AG04449 (cell line): ENCODE measurements at regions not wholly inside any gene's neighbourhood (a gene's known extent, or its start where the extent isn't known, plus 50 kb on each side); places are given as distances from the start of the nearest gene placed in this dataset.

Experiments used
- CTCF ChIA-PET: fragments of 350-600 bp; formaldehyde crosslinking; extraction: SDS; loops from one replicate; lab custom pipeline; 2021; ENCODE audit warnings: antibody characterized with exemption; lab: Yijun Ruan, JAX
- POLR2A ChIA-PET: fragments of 400-600, 350-600 bp; formaldehyde crosslinking; extraction: SDS; loops from one replicate; lab custom pipeline; 2020; ENCODE audit warnings: antibody characterized with exemption, inconsistent platforms; lab: Yijun Ruan, JAX
- DNase-seq: peaks from one replicate; pipeline ENCODE4 v3.0.0-alpha.2; 2010; ENCODE audit warnings: low read depth, low spot score
- H3K4me3 ChIP-seq: 2 replicates; pipeline ENCODE4 v1.5.1; 2011; ENCODE audit warnings: low read depth, mild to moderate bottlenecking, control low read depth, low read length
- TF ChIP-seq, protein P1 (sequence below): IDR thresholded peaks from one replicate; pipeline ENCODE4 v1.5.1; 2011; ENCODE audit warnings: mild to moderate bottlenecking, moderate library complexity, low read length, control low read depth, inconsistent platforms; ENCODE audit not compliant: insufficient read depth; ENCODE audit errors: missing control alignments

DNA sequence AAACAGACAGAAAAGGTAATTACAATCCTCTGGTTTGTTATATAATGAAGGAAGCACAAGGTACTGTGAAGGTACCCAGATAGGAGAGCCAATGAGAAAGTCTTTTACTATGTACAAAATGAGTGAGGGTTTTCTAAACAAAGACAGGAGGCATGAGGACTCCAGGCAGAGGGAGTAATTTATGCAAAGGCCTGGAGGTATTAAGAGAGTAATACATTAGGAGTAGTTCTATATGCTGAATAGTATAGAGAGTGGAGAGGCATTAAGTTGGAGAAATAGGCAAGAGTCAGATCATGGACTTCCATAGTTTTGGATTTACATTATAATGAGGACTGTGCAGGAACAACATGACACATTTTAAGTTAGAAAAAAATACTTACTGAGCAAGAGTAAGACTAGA lies 216.0 kb downstream of the SCG2 start:
- ChIA-PET POLR2A (no interaction called here), CTCF (no interaction called here)
- DNase-seq, result no peak
- no peak overlapping the region for H3K4me3 ChIP-seq
- TF ChIP-seq, protein P1, sequence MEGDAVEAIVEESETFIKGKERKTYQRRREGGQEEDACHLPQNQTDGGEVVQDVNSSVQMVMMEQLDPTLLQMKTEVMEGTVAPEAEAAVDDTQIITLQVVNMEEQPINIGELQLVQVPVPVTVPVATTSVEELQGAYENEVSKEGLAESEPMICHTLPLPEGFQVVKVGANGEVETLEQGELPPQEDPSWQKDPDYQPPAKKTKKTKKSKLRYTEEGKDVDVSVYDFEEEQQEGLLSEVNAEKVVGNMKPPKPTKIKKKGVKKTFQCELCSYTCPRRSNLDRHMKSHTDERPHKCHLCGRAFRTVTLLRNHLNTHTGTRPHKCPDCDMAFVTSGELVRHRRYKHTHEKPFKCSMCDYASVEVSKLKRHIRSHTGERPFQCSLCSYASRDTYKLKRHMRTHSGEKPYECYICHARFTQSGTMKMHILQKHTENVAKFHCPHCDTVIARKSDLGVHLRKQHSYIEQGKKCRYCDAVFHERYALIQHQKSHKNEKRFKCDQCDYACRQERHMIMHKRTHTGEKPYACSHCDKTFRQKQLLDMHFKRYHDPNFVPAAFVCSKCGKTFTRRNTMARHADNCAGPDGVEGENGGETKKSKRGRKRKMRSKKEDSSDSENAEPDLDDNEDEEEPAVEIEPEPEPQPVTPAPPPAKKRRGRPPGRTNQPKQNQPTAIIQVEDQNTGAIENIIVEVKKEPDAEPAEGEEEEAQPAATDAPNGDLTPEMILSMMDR, result no peak

DNA sequence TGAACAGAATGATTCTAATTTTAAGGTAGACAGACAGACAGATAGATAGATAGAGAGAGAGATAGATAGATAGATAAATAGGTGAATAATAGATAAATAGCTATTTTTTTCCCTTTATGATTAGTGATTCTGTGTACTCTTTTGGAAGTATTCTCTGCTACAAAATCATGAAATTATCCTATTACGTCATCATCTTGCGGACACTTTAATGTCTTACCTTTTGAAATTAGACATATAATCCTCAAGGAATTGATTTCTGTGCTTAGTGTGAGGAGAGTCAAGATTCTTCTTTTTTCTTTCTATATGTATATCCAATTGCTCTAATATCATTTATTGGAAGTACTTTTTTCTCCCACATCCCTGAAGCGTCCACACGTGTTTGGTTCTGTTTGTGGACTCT lies 215.2 kb downstream of the SCG2 start:
- H3K4me3 ChIP-seq, result no peak overlapping the region
- ChIA-PET POLR2A (no interaction called here), CTCF (no interaction called here)
- no peak for DNase-seq
- TF ChIP-seq, protein P1, result no peak

DNA sequence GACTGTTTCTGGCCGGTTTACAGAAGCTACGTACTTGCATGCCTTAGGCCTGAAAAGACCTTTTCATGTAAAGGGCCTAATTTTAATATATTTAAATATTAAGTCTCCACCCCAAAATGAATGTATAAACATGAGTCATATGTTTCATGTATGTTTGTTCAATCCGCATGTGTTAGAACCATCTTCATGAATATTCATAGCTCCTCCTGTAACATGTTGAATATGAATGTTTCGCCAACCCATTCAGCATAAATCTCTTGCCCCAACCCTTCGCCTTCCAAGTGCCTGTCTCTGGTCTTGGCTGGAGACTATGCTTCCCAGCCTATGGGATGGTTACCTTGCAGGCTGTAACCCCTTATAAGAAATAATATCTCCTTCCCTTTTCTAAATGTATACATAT lies 212.5 kb downstream of the SCG2 start:
- CTCF ChIA-PET, result no interaction called here

DNA sequence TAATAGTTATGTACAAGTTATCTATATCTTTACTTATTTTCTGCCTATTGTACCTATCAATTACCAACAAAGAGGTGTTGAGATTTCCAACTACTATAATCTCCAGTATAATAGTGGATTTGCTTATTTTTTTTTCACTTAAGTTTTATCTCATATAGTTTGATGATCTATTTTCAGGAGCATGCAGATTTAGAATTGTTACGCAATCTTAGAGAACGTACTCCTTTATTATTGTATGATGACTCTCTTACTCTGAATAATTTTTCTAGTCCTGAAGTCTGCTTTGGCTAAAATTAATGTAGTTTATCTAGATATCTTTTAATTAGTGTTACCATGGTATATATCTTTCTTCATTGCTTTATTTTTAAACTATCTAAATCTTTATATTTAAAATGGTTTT lies 205.2 kb downstream of the SCG2 start:
- TF ChIP-seq, protein P1, result no peak
- CTCF ChIA-PET, result no interaction called here

More for the DNA sequence above, 212.5 kb downstream of the SCG2 start:
- no peak for DNase-seq
- TF ChIP-seq, protein P1, result no peak
- H3K4me3 ChIP-seq, result no peak overlapping the region
- POLR2A ChIA-PET, result no interaction called here

DNA sequence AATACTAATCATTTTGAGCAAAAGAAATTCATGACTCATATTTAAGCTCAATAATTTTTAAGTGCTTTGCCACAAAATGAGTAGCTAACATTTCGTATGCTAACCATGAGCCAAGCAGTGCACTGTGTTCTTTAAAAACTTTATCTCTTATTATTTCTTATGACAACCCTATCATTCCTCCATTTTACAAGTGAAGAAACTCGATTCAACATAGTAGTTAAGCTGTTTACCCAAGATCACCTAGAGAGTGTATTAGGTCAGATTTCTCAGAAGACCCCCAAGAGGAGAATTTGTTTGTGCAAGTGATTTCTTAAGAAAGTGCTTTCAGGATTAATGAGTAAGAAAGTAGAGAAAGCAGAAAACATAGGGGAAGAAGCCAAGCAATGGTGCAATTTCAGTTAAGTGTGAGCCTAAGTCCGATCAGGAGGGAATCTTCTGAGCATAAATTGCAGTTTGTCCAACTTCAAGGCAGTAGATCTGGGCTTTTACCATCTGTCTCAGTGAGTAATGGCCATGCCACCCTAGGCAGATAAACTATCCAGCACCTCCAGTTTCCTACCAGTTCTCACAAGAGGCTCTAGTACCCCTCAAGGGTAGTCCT lies 202.7 kb downstream of the SCG2 start:
- DNase-seq, result no peak
- TF ChIP-seq, protein P1, result no peak
- no peak overlapping the region for H3K4me3 ChIP-seq
- POLR2A ChIA-PET, result no interaction called here
- CTCF ChIA-PET, result no interaction called here

More for the DNA sequence above, 205.2 kb downstream of the SCG2 start:
- DNase-seq, result no peak
- POLR2A ChIA-PET, result no interaction called here
- H3K4me3 ChIP-seq, result no peak overlapping the region

DNA sequence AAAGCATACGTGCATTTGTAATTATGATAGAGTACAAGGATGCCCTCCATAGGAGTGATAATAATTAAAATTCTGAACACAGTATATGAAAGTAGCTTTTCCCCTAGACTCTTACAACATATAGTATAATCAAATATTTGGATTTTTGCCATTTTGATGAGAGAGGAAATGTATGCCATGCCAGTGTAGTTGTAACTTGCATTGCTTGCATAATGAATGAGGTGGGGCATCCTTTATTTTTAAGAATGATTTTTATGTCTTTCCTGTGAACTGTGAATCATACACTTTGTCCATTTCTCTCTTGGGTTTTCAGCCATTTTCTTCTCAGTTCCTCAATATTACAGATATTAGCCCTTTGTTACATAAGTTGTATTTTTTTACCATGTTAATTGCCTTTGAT lies 197.5 kb downstream of the SCG2 start:
- no peak for DNase-seq
- H3K4me3 ChIP-seq, result no peak overlapping the region
- ChIA-PET POLR2A (no interaction called here), CTCF (no interaction called here)
- TF ChIP-seq, protein P1, result no peak
